ENCODE measurements at regions not wholly inside any gene's neighbourhood (a gene's known extent, or its start where the extent isn't known, plus 50 kb on each side); places are given as distances from the start of the nearest gene placed in this dataset.

GRCh38 chr5:29769474-29769873 is 1424.0 kb upstream of the CDH6 start:
- no peak for TF ChIP-seq CTCF (IDR thresholded peaks at IDR 0.05)
- TF ChIP-seq EZH2phosphoT487 (IDR thresholded peaks at IDR 0.05), result no peak
